ENCODE measurements at regions not wholly inside any gene's neighbourhood (a gene's known extent, or its start where the extent isn't known, plus 50 kb on each side); places are given as distances from the start of the nearest gene placed in this dataset.

- Mint-ChIP-seq H3K4me1 (ENCODE audit: low read depth) (no peaks in the 10 kb centered on the region), H3K27ac (no peak overlapping the region), H3K36me3 (ENCODE audit: low read depth) (no peaks in the 10 kb centered on the region), H3K9me3 (no peaks in the 10 kb centered on the region), H3K27me3 (ENCODE audit: low read depth) (peaks cover 9% of the 10 kb centered on the region), H3K4me3 (ENCODE audit: low read depth) (no peak overlapping the region)
- no peak for DNase-seq (ENCODE audit: low spot score)
- intact Hi-C loops (cut with micrococcal nuclease), result no loop called here
Measured at GRCh38 chr2:60633615-60634014, 80.2 kb upstream of the BCL11A start.

DNA sequence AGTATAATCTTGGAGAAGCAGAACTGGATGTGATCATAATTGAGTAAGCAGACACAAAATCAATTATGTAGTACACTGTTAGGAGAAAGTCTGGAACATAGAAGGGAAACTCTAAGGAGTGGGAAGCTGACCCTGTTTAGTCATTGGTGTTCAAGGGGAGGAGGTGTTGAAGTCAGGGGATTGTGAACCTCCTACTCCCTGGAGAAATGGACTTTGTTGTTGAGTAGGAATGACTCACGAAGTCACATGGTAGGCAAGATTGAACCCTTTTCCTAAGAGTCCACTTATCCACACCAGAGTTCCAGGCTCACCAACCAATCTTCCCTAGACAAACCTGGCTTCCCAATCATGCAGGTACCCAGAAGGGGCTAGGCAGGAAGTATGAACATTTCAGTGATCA is 81.0 kb upstream of the BCL11A start:
- no peak overlapping the region for H3K27ac Mint-ChIP-seq
- no peaks in the 10 kb centered on the region for H3K36me3 Mint-ChIP-seq (ENCODE audit: low read depth)

GRCh38 chr2:60641811-60642788 is 88.6 kb upstream of the BCL11A start:
- Mint-ChIP-seq H3K27ac (no peak overlapping the region), H3K36me3 (ENCODE audit: low read depth) (no peaks in the 10 kb centered on the region), H3K9me3 (no peaks in the 10 kb centered on the region), H3K4me1 (ENCODE audit: low read depth) (no peaks in the 10 kb centered on the region), H3K4me3 (ENCODE audit: low read depth) (no peak overlapping the region), H3K27me3 (ENCODE audit: low read depth) (peaks cover 2% of the 10 kb centered on the region)
- intact Hi-C loops (cut with micrococcal nuclease), result no loop called here
- DNase-seq (ENCODE audit: low spot score), result no peak

More for the DNA sequence above, 81.0 kb upstream of the BCL11A start:
- no peak for DNase-seq (ENCODE audit: low spot score)
- intact Hi-C loops (cut with micrococcal nuclease), result no loop called here
- H3K27me3 Mint-ChIP-seq (ENCODE audit: low read depth), result peaks cover 5% of the 10 kb centered on the region
- H3K4me1 Mint-ChIP-seq (ENCODE audit: low read depth), result no peaks in the 10 kb centered on the region
- H3K4me3 Mint-ChIP-seq (ENCODE audit: low read depth), result no peak overlapping the region
- H3K9me3 Mint-ChIP-seq, result no peaks in the 10 kb centered on the region

DNA sequence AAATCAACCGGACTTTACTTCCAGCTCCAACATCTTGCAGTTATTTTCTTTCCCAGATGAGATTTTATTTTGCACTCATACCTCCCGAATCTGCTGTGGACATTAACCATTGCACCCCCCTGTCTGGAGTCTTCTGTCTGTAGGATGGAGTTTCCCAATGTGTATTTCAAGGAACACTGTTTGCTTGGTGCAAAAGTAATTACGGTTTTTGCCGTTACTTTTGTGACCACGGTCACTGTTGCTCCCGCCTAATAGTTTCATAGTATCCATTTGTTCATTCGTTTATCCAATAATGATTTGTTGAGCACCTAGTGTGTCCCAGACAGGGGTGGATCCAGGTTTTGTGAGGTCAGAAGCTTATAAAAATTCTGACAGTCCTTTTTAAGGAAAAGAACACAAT is 90.3 kb upstream of the BCL11A start:
- Mint-ChIP-seq H3K4me1 (ENCODE audit: low read depth) (no peaks in the 10 kb centered on the region), H3K36me3 (ENCODE audit: low read depth) (no peaks in the 10 kb centered on the region), H3K27ac (no peak overlapping the region), H3K4me3 (ENCODE audit: low read depth) (no peak overlapping the region), H3K9me3 (no peaks in the 10 kb centered on the region), H3K27me3 (ENCODE audit: low read depth) (peaks cover 4% of the 10 kb centered on the region)
- DNase-seq (ENCODE audit: low spot score), result no peak
- intact Hi-C loops (cut with micrococcal nuclease), result no loop called here

GRCh38 chr2:60644951-60645350 is 91.5 kb upstream of the BCL11A start:
- Mint-ChIP-seq H3K27ac (no peak overlapping the region), H3K9me3 (no peaks in the 10 kb centered on the region), H3K4me3 (ENCODE audit: low read depth) (no peak overlapping the region), H3K4me1 (ENCODE audit: low read depth) (no peaks in the 10 kb centered on the region), H3K36me3 (ENCODE audit: low read depth) (no peaks in the 10 kb centered on the region), H3K27me3 (ENCODE audit: low read depth) (peaks cover 4% of the 10 kb centered on the region)
- intact Hi-C loops (cut with micrococcal nuclease), result no loop called here
- no peak for DNase-seq (ENCODE audit: low spot score)

DNA sequence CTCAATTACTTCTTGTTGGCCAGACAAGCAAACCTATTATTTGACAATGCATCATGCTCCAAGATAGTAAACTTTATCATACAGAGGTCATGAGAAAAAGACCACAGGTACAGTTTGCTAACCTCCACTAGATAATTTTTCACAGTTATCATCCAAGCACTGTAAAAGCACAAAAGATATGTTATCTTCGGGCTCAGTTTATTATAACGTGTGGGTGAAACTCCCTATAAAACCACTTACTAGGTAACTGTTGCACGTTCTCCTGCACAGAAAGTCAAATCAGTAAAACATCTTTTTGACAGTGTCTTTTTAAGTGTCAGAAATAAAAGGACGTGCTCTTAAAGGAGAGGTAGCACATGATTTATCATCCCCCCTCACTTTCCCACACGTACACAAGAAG is 94.7 kb upstream of the BCL11A start:
- intact Hi-C loops (cut with micrococcal nuclease), result no loop called here
- DNase-seq (ENCODE audit: low spot score), result no peak
- no peak overlapping the region for H3K4me3 Mint-ChIP-seq (ENCODE audit: low read depth)
- no peaks in the 10 kb centered on the region for H3K9me3 Mint-ChIP-seq
- no peak overlapping the region for H3K27ac Mint-ChIP-seq
- H3K4me1 Mint-ChIP-seq (ENCODE audit: low read depth), result no peaks in the 10 kb centered on the region
- peaks cover 4% of the 10 kb centered on the region for H3K27me3 Mint-ChIP-seq (ENCODE audit: low read depth)
- H3K36me3 Mint-ChIP-seq (ENCODE audit: low read depth), result no peaks in the 10 kb centered on the region

DNA sequence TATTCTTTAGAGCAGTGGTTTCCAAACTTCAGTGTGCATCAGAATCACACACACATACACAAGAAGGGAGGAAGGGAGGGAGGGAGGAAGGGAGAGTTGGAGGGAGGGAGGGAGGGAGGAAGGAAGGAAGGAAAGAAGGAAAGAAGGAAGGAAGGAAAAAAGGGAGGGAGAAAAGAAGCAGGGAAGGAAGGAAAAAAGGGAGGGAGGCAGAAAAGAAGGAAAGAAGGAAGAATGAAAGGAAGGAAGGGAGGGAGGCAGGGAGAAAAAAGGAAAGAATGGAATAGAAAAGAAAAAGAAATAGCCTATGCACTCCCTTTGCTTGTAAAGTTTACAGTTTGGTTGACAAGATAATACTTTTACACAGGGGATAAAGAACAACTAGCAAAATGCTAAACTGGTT is 96.3 kb upstream of the BCL11A start:
- Mint-ChIP-seq H3K36me3 (ENCODE audit: low read depth) (no peaks in the 10 kb centered on the region), H3K27ac (no peak overlapping the region), H3K9me3 (no peaks in the 10 kb centered on the region), H3K4me3 (ENCODE audit: low read depth) (no peak overlapping the region), H3K4me1 (ENCODE audit: low read depth) (no peaks in the 10 kb centered on the region), H3K27me3 (ENCODE audit: low read depth) (peaks cover 4% of the 10 kb centered on the region)
- intact Hi-C loops (cut with micrococcal nuclease), result no loop called here
- DNase-seq (ENCODE audit: low spot score), result no peak

GRCh38 chr2:60652832-60653340 is 99.4 kb upstream of the BCL11A start:
- no peak for DNase-seq (ENCODE audit: low spot score)
- intact Hi-C loops (cut with micrococcal nuclease), result no loop called here
- Mint-ChIP-seq H3K4me1 (ENCODE audit: low read depth) (no peaks in the 10 kb centered on the region), H3K36me3 (ENCODE audit: low read depth) (no peaks in the 10 kb centered on the region), H3K27ac (no peak overlapping the region), H3K9me3 (no peaks in the 10 kb centered on the region), H3K27me3 (ENCODE audit: low read depth) (no peaks in the 10 kb centered on the region), H3K4me3 (ENCODE audit: low read depth) (no peak overlapping the region)

DNA sequence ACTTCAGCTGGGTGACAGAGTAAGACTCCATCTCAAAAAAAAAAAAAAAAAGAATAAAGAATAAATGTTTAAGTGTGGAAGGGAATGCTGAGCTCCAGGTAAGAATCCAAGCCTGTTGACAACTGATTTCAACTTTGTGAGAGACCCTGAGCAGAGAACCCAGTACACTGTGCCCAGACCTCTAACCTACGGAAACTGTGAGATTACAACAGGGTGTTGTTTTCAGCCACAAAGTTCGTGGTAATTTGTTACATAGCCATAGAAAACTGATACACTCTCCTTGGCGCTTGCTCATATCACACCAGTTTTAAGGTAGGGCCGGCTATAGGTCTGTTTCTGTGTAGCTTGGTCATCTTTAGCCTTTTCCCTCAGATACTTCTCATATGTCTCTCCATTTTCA is 98.4 kb upstream of the PAPOLG start:
- Mint-ChIP-seq H3K27ac (no peak overlapping the region), H3K36me3 (ENCODE audit: low read depth) (no peaks in the 10 kb centered on the region), H3K9me3 (no peaks in the 10 kb centered on the region), H3K27me3 (ENCODE audit: low read depth) (no peaks in the 10 kb centered on the region), H3K4me1 (ENCODE audit: low read depth) (no peaks in the 10 kb centered on the region), H3K4me3 (ENCODE audit: low read depth) (no peak overlapping the region)
- no peak for DNase-seq (ENCODE audit: low spot score)
- intact Hi-C loops (cut with micrococcal nuclease), result no loop called here

GRCh38 chr2:60659026-60659425 is 97.0 kb upstream of the PAPOLG start:
- intact Hi-C loops (cut with micrococcal nuclease), result no loop called here
- no peak for DNase-seq (ENCODE audit: low spot score)
- Mint-ChIP-seq H3K36me3 (ENCODE audit: low read depth) (no peaks in the 10 kb centered on the region), H3K27ac (no peak overlapping the region), H3K4me3 (ENCODE audit: low read depth) (no peak overlapping the region), H3K9me3 (no peaks in the 10 kb centered on the region), H3K4me1 (ENCODE audit: low read depth) (peaks cover 5% of the 10 kb centered on the region), H3K27me3 (ENCODE audit: low read depth) (no peaks in the 10 kb centered on the region)

- no peak overlapping the region for H3K27ac Mint-ChIP-seq
Measured at GRCh38 chr2:60661073-60661738, 94.9 kb upstream of the PAPOLG start.

DNA sequence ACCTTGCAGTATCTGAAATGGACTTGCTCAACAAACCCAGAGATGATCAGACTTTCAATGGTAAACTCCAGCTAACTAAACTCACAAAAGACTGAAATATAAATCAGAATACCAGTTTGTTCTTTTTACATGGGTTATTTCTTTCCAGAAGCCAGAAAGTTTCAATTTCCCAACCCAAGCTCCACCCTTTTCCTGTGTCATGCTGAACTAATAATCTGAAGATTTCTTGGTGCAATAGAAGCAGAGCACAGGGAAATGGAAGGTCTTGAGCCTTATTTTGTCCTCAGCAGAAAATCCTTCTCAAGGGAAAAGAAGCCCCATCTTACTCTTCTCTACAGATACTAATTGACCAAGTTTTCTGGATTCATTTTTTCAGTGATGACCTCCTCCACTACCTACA is 93.3 kb upstream of the PAPOLG start:
- no peak for DNase-seq (ENCODE audit: low spot score)
- Mint-ChIP-seq H3K4me3 (ENCODE audit: low read depth) (no peak overlapping the region), H3K36me3 (ENCODE audit: low read depth) (no peaks in the 10 kb centered on the region), H3K4me1 (ENCODE audit: low read depth) (peaks cover 5% of the 10 kb centered on the region), H3K27me3 (ENCODE audit: low read depth) (no peaks in the 10 kb centered on the region), H3K27ac (no peak overlapping the region), H3K9me3 (no peaks in the 10 kb centered on the region)
- intact Hi-C loops (cut with micrococcal nuclease), result no loop called here

More at GRCh38 chr2:60661073-60661738, 94.9 kb upstream of the PAPOLG start:
- peaks cover 5% of the 10 kb centered on the region for H3K4me1 Mint-ChIP-seq (ENCODE audit: low read depth)
- intact Hi-C loops (cut with micrococcal nuclease), result no loop called here
- H3K4me3 Mint-ChIP-seq (ENCODE audit: low read depth), result no peak overlapping the region
- no peaks in the 10 kb centered on the region for H3K9me3 Mint-ChIP-seq
- H3K27me3 Mint-ChIP-seq (ENCODE audit: low read depth), result no peaks in the 10 kb centered on the region
- DNase-seq (ENCODE audit: low spot score), result no peak
- no peaks in the 10 kb centered on the region for H3K36me3 Mint-ChIP-seq (ENCODE audit: low read depth)

DNA sequence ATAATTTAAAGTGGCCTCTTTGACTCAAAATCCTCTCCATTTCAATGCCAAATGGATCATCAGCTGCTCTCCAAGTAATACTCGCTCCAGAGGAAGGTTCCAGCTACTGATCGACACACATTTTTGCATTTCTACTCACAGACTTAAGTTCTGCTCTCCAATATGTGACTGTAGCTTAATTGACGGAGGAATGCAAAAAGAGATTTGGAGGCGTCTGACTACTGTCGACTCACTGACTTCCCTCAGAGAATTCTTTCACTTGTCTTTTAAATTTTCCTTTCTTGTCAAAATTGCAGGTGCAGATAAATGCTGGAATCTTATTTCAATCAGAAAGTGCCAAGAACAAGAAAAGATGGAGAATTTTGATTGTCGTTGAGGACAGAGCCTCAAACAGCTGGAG is 84.1 kb upstream of the PAPOLG start:
- H3K9me3 Mint-ChIP-seq, result no peaks in the 10 kb centered on the region
- peaks cover 2% of the 10 kb centered on the region for H3K27me3 Mint-ChIP-seq (ENCODE audit: low read depth)
- peaks cover 2% of the 10 kb centered on the region for H3K4me1 Mint-ChIP-seq (ENCODE audit: low read depth)
- no peaks in the 10 kb centered on the region for H3K36me3 Mint-ChIP-seq (ENCODE audit: low read depth)
- no peak overlapping the region for H3K4me3 Mint-ChIP-seq (ENCODE audit: low read depth)
- no peak overlapping the region for H3K27ac Mint-ChIP-seq
- intact Hi-C loops (cut with micrococcal nuclease), result no loop called here
- no peak for DNase-seq (ENCODE audit: low spot score)

Measured in activated T-helper 2 cell treated with anti-CD3 and anti-CD28 coated beads, Interferon-gamma antibody, Interleukin-2, Interleukin-4, amounts not matched to agents 10 μg/mL and 5 μg/mL and 100 μg/mL, durations not matched to agents 14 hours and 24 hours and 36 hours (primary cell).